Urinary bladder (tissue), 3 donors: ENCODE measurements at regions not wholly inside any gene's neighbourhood (a gene's known extent, or its start where the extent isn't known, plus 50 kb on each side); places are given as distances from the start of the nearest gene placed in this dataset.

ENCODE experiments used
- DNase-seq: peaks from one replicate; pipeline ENCODE4 v3.0.0-alpha.2; 2015; ENCODE audit errors: extremely low spot score
- H3K27ac ChIP-seq: one replicate; pipeline ENCODE4 v1.5.1; 2013; ENCODE audit warnings: low read depth, mild to moderate bottlenecking, moderate library complexity
- H3K36me3 ChIP-seq: one replicate; pipeline ENCODE4 v1.6.1; 2013; ENCODE audit warnings: mild to moderate bottlenecking, moderate library complexity; ENCODE audit not compliant: insufficient read depth
- H3K4me1 ChIP-seq: one replicate; pipeline ENCODE4 v1.6.1; 2013; ENCODE audit warnings: mild to moderate bottlenecking, moderate library complexity; ENCODE audit not compliant: insufficient read depth
- H3K4me3 ChIP-seq: one replicate; pipeline ENCODE4 v1.5.1; 2013; ENCODE audit warnings: low read depth, low read length
- WGBS: extraction: QIAGEN DNeasy Blood & Tissue Kit; methylation state at CpG from one replicate; pipeline ENCODE4 v1.1.7; 2013; 5-methylcytosine and 5-hydroxymethylcytosine counted together
- donor health status: healthy with polysubstance abuse.
- donor health status: healthy.

- H3K4me3 ChIP-seq = no peak overlapping the region
- no peak overlapping the region for H3K27ac ChIP-seq
- WGBS = 55% methylated on average over 5 of the region's 5 CpGs
- no peaks in the 10 kb centered on the region for H3K4me1 ChIP-seq
- H3K36me3 ChIP-seq = no peaks in the 10 kb centered on the region
- DNase-seq = no peak
These were observed 249.1 kb downstream of the DHX35 start for GRCh38 chr20:39211060-39211748.

- Histone ChIP-seq H3K36me3 (no peaks in the 10 kb centered on the region), H3K27ac (no peak overlapping the region), H3K4me3 (no peak overlapping the region), H3K4me1 (no peaks in the 10 kb centered on the region)
- no peak for DNase-seq
- WGBS = 34% methylated on average over 11 of the region's 11 CpGs
These were observed 248.3 kb downstream of the DHX35 start for GRCh38 chr20:39210341-39211036.

GRCh38 chr20:39206899-39207564, 244.9 kb downstream of the DHX35 start:
- Histone ChIP-seq H3K27ac (no peak overlapping the region), H3K4me3 (no peak overlapping the region), H3K4me1 (no peaks in the 10 kb centered on the region), H3K36me3 (no peaks in the 10 kb centered on the region)
- DNase-seq = no peak
- 71% methylated on average over 4 of the region's 4 CpGs for WGBS

GRCh38 chr20:39195582-39196021, 233.5 kb downstream of the DHX35 start:
- Histone ChIP-seq H3K36me3 (no peaks in the 10 kb centered on the region), H3K27ac (no peak overlapping the region), H3K4me3 (no peak overlapping the region), H3K4me1 (no peaks in the 10 kb centered on the region)
- 45% methylated on average over 8 of the region's 8 CpGs for WGBS
- DNase-seq = no peak

GRCh38 chr20:39190666-39191570, 228.8 kb downstream of the DHX35 start:
- WGBS = 80% methylated on average over 12 of the region's 12 CpGs
- Histone ChIP-seq H3K36me3 (no peaks in the 10 kb centered on the region), H3K4me1 (no peaks in the 10 kb centered on the region), H3K27ac (no peak overlapping the region), H3K4me3 (no peak overlapping the region)
- no peak for DNase-seq

- no peaks in the 10 kb centered on the region for H3K36me3 ChIP-seq
- H3K27ac ChIP-seq = no peak overlapping the region
- H3K4me1 ChIP-seq = no peaks in the 10 kb centered on the region
- H3K4me3 ChIP-seq = no peak overlapping the region
- DNase-seq = no peak
These were observed 226.2 kb downstream of the DHX35 start for GRCh38 chr20:39188266-39188765.

GRCh38 chr20:39181490-39181889, 219.3 kb downstream of the DHX35 start:
- no peak for DNase-seq
- no peaks in the 10 kb centered on the region for H3K4me1 ChIP-seq
- no peaks in the 10 kb centered on the region for H3K36me3 ChIP-seq
- no peak overlapping the region for H3K4me3 ChIP-seq
- WGBS = 60% methylated on average over 2 of the region's 2 CpGs
- H3K27ac ChIP-seq = no peak overlapping the region

- WGBS = 87% methylated on average over 2 of the region's 2 CpGs
- Histone ChIP-seq H3K4me1 (no peaks in the 10 kb centered on the region), H3K4me3 (no peak overlapping the region), H3K27ac (no peak overlapping the region), H3K36me3 (no peaks in the 10 kb centered on the region)
- no peak for DNase-seq
These were observed 214.3 kb downstream of the DHX35 start for GRCh38 chr20:39176457-39176856.

- DNase-seq = no peak
- Histone ChIP-seq H3K4me3 (no peak overlapping the region), H3K27ac (no peak overlapping the region), H3K4me1 (no peaks in the 10 kb centered on the region), H3K36me3 (no peaks in the 10 kb centered on the region)
- WGBS = 84% methylated on average over 2 of the region's 2 CpGs
These were observed 208.8 kb downstream of the DHX35 start for GRCh38 chr20:39170896-39171463.

GRCh38 chr20:39165099-39165498, 203.0 kb downstream of the DHX35 start:
- WGBS = 84% methylated on average over 6 of the region's 6 CpGs
- no peak overlapping the region for H3K27ac ChIP-seq
- no peak for DNase-seq
- H3K36me3 ChIP-seq = no peaks in the 10 kb centered on the region
- H3K4me1 ChIP-seq = no peaks in the 10 kb centered on the region
- H3K4me3 ChIP-seq = no peak overlapping the region

- no peak overlapping the region for H3K27ac ChIP-seq
- WGBS = 70% methylated on average over 2 of the region's 2 CpGs
- no peaks in the 10 kb centered on the region for H3K4me1 ChIP-seq
- H3K4me3 ChIP-seq = no peak overlapping the region
- DNase-seq = no peak
- no peaks in the 10 kb centered on the region for H3K36me3 ChIP-seq
These were observed 202.5 kb downstream of the DHX35 start for GRCh38 chr20:39164642-39165041.

GRCh38 chr20:39163993-39164392, 201.8 kb downstream of the DHX35 start:
- DNase-seq = no peak
- H3K4me1 ChIP-seq = no peaks in the 10 kb centered on the region
- H3K36me3 ChIP-seq = no peaks in the 10 kb centered on the region
- H3K27ac ChIP-seq = no peak overlapping the region
- 80% methylated on average over 1 of the region's 1 CpG for WGBS
- H3K4me3 ChIP-seq = no peak overlapping the region

- Histone ChIP-seq H3K4me1 (no peaks in the 10 kb centered on the region), H3K4me3 (no peak overlapping the region), H3K36me3 (no peaks in the 10 kb centered on the region), H3K27ac (no peak overlapping the region)
- DNase-seq = no peak
- WGBS = 42% methylated on average over 1 of the region's 1 CpG
These were observed 199.8 kb downstream of the DHX35 start for GRCh38 chr20:39161900-39162299.
